SK-MEL-5 (cell line): ENCODE measurements at regions not wholly inside any gene's neighbourhood (a gene's known extent, or its start where the extent isn't known, plus 50 kb on each side); places are given as distances from the start of the nearest gene placed in this dataset.
"Not testable (repeated sequence)": the region's sequence is repeated elsewhere in the genome, so short reads cannot be mapped to it uniquely, and the experiment has no call there.

ENCODE experiments used
- DNase-seq: peaks from one replicate; pipeline ENCODE4 v3.0.0-alpha.2; 2016; ENCODE audit warnings: low read depth, low spot score
- in situ Hi-C: cut with HindIII; loops from 2 replicates; pipeline ENCODE4 v1.10.0; 2016; ENCODE audit warnings: low sequenced_read_pairs, high pct_unique_total_duplicates, low pct_unique_long_range_greater_than_20kb

DNA sequence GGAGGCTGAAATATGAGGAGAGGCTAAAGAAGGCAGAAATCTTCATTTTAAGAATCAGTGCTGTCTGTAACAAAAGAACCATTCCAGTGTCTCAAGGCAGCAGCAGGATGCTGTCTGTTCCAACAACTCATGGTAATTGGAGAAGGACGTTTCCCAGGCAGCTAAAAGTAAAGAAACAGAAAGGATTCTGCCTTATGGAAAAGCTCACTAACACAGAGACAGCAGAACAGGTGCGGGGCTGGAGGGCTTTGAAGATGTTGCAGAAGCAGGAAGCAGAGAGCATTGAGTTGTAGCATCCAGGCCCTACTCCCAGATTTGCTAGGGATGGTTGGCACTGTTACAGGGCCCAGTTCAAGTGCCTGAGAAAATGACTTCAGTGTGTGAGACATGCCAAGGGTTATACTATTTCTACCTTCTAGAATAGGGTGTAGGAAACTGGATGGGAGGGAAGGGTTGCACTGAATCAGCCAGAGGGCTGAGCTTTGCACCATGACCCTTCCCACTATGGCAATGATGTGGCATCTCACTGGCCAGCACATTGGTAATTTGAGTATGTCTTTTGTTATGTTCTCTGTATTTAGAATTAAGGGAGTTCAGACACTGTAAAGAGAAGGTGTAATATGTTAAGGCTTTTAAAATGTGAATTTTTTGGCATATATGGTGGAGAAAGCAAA, 160.0 kb upstream of the FBXO33 start:
- in situ Hi-C loops: no loop called here
- no peak for DNase-seq

DNA sequence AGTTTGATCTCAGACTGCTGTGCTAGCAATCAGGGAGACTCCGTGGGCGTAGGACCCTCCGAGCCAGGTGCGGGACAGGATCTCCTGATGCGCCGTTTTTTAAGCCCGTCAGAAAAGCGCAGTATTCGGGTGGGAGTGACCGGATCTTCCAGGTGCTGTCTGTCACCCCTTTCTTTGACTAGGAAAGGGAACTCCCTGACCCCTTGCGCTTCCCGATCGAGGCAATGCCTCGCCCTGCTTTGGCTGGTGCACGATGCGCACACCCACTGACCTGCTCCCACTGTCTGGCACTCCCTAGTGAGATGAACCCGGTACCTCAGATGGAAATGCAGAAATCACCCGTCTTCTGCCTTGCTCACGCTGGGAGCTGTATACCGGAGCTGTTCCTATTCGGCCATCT, 157.6 kb upstream of the FBXO33 start:
- DNase-seq, in situ Hi-C loops: not testable (repeated sequence)

- in situ Hi-C loops: no loop called here
- no peak for DNase-seq
Measured at GRCh38 chr14:39582028-39582654, 149.9 kb upstream of the FBXO33 start.

DNA sequence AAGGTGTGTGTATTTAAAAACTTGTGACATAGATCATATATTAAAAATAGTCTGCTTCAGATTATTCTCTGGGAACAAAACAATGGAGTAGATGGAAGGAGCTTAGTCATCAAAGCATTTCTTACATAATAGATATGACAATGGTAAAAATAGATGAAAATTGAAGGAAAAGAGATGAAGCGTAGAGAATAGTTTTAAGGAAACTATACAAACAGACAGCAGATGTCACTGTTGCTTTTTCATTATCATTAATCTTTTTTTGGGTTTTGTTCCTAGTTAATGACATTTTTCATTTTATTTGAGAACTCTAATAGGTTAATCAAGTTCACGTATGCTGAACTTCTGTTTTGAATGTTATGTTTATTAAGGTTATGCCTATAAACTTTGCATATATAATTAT, 149.2 kb upstream of the FBXO33 start:
- DNase-seq: peak; percentile 5
- in situ Hi-C loops: no loop called here

- DNase-seq: no peak
- in situ Hi-C loops: no loop called here
Measured at GRCh38 chr14:39580696-39581095, 148.5 kb upstream of the FBXO33 start.

GRCh38 chr14:39576736-39577135, 144.5 kb upstream of the FBXO33 start:
- in situ Hi-C loops: no loop called here
- DNase-seq: no peak

DNA sequence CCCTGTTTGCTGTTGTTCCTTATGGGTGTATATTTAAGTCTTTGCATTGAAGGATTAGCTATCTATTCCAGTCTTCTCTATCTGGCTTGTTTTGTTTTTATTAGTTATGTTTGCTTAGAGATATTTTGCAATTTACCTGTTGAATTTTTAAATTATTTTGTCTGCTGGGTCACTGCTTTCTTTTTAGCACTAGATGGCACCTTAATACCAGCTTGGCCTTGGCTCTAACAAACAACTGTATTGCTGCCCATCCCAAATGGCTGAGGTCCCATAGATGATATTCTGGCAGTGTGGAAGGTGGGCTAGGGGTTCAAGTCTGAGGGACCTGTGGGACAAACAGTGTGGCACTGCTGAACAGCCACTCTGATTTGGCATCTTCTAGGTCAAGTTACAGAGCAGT, 144.0 kb upstream of the FBXO33 start:
- in situ Hi-C loops: no loop called here
- DNase-seq: no peak

DNA sequence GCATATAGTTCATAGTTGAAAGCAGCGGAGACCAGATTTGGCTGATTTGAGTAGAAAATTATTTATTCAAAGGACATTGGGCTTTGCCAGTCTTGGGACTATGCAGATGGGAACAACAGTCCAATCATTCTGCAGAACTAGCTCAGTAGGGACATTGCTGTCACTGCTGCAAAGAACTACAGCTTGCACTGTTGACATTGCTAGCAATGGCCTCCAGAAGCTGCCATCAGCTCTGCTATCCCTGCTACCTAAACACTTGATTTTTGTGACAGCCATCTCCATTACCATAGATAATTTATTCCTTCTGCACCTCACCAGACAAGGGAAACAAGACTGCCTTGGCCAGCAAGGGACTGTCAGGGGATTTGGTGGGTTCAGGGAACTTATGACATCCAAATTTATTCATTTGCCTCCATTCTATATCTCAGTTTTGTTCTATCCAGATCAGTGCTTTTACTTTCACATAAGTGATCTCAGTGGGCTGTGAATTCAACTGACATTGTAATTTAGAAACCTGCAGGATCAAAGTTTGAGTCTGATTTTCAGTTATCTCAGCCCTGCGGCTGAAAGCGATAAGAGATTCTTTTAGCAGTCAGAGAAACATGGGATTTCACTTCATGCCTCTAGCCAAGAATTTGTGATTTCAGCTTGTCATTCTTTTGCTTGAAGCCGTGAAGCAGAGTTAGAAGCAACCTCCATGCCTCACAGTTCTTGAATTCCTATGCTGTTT, 136.7 kb upstream of the FBXO33 start:
- DNase-seq: no peak
- in situ Hi-C loops: no loop called here

DNA sequence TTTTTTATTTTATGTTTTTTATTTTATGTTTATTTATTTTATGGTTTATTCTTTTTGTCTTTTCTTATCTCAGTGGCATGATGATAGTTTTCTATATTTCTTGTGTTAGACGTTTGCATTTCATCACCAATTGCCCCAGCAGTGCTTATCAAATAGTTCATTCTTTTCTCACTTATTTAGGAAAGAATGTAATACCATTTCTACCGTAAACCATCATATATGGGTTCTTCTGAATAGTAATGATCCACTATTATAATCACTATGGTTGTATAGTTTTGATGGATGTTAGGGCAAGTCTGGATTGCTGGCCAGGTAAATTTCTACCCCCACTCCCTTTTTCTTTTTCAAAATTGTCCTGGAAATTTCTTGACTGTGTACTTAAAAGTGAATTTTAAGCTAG, 134.6 kb upstream of the FBXO33 start:
- no peak for DNase-seq
- in situ Hi-C loops: no loop called here

- in situ Hi-C loops: no loop called here
Measured at GRCh38 chr14:39563361-39563760, 131.1 kb upstream of the FBXO33 start.

GRCh38 chr14:39562175-39562574, 129.9 kb upstream of the FBXO33 start:
- in situ Hi-C loops: no loop called here

More at GRCh38 chr14:39563361-39563760, 131.1 kb upstream of the FBXO33 start:
- DNase-seq: no peak

DNA sequence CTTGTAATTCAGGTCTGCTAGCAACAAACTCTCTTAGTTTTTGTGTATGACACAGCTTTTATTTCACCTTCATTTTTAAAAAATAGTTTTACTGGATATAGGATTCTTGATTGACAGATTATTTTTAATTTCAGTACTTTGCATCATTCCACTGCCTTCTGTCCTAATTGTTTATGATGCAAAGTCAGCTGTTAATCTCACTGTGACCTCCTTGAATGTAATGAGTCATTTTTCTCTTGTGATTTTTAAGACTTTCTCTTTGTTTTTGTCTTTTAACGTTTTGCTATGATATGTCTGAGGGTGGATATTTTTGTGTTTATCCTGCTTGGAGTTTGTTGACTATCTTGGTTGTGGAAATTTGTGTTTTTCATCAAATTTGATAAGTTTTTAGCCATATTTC, 126.3 kb upstream of the FBXO33 start:
- in situ Hi-C loops: no loop called here
- no peak for DNase-seq

More at GRCh38 chr14:39562175-39562574, 129.9 kb upstream of the FBXO33 start:
- no peak for DNase-seq

- no peak for DNase-seq
- in situ Hi-C loops: no loop called here
Measured at GRCh38 chr14:39555749-39556148, 123.5 kb upstream of the FBXO33 start.

DNA sequence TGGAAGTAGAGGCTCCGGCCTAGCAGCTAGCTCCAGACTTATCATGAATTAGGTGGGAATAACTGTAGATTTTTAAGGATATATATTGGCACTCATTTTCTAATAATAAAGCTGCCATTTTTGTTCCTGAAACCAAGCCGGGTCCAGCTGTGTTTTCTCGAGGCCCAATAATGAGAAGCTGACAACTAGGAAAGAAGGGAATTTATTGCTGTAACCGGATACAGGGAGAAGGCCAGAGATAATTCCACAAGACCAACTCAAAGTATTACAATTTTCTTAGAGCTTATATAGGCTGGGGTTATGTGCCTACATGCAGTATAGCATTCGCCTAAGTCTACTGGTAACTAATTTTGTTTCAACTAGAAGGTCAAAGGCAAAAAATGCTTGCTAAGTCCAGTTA, 122.3 kb upstream of the FBXO33 start:
- DNase-seq: no peak
- in situ Hi-C loops: no loop called here

- no peak for DNase-seq
- in situ Hi-C loops: no loop called here
Measured at GRCh38 chr14:39548358-39548757, 116.1 kb upstream of the FBXO33 start.

- in situ Hi-C loops: no loop called here
- no peak for DNase-seq
Measured at GRCh38 chr14:39547845-39548244, 115.6 kb upstream of the FBXO33 start.

DNA sequence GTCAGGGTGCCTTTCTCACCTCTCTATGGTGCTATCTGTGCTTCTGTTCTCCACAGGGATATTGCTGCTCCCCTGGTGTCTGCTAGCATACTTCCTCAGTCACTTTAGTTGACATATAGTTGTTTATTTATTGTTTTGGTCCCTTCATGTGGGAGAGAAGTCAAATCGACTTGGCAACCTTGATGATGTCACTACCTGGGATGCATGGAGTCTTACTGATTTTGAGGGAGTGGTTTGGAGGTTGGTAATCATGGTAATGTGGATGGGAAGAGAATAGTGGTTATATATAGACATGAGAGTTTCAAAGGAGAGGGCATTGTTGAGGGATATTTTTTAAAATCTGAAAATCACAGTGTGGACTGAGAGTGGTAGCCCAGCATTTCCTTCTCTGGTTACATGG, 73.6 kb upstream of the FBXO33 start:
- in situ Hi-C loops: no loop called here
- DNase-seq: no peak

DNA sequence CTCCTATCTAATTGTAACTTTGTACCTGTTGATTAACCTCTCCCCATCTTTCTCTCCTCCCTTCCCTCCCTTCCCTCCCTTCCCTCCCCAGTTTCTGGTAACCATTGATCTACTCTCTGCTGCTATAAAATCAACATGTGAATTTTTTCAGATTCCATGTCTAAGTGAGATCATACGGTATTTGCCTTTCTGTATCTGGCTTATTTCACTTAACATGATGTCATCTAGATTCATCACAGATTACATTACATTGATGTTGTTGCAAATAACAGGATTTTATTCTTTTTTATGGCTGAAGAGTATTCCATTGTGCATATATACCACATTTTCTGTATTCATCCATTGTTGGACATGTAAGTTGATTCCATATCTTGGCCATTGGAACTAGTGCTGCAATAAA, 68.0 kb upstream of the FBXO33 start:
- no peak for DNase-seq
- in situ Hi-C loops: no loop called here

- in situ Hi-C loops: no loop called here
- DNase-seq: no peak
Measured at GRCh38 chr14:39499514-39499913, 67.3 kb upstream of the FBXO33 start.
